ENCODE measurements at regions not wholly inside any gene's neighbourhood (a gene's known extent, or its start where the extent isn't known, plus 50 kb on each side); places are given as distances from the start of the nearest gene placed in this dataset.

GRCh38 chr6:27650620-27651370 is 177.9 kb upstream of the ZNF184 start:
- TF ChIP-seq ZNF224 (CRISPR knock-in tag; IDR thresholded peaks at IDR 0.05) (no peak), POLR2AphosphoS5 (IDR thresholded peaks at IDR 0.05; ENCODE audit: low read depth, low read length) (no peak), KLF15 (CRISPR knock-in tag; IDR thresholded peaks at IDR 0.05; ENCODE audit: borderline replicate concordance) (no peak), ZBTB46 (CRISPR knock-in tag; IDR thresholded peaks at IDR 0.05; ENCODE audit: borderline replicate concordance) (no peak)

All from HepG2 (cell line).